ENCODE measurements at regions not wholly inside any gene's neighbourhood (a gene's known extent, or its start where the extent isn't known, plus 50 kb on each side); places are given as distances from the start of the nearest gene placed in this dataset.

- H3K4me3 ChIP-seq (ENCODE audit: control insufficient read depth, low read depth, low read length), result no peak overlapping the region
- TF ChIP-seq CTCF (IDR thresholded peaks at IDR 0.05; ENCODE audit: control insufficient read depth, insufficient read depth, low read depth, low read length, missing control alignments), result no peak
- no peak for DNase-seq (ENCODE audit: low read depth)
These were observed 272.6 kb downstream of the S1PR1 start for GRCh38 chr1:101509370-101509769.

GRCh38 chr1:101511202-101511891 is 274.5 kb downstream of the S1PR1 start:
- no peak for TF ChIP-seq CTCF (IDR thresholded peaks at IDR 0.05; ENCODE audit: control insufficient read depth, insufficient read depth, low read depth, low read length, missing control alignments)
- no peak for DNase-seq (ENCODE audit: low read depth)
- no peak overlapping the region for H3K4me3 ChIP-seq (ENCODE audit: control insufficient read depth, low read depth, low read length)

GRCh38 chr1:101520302-101520701 is 283.5 kb downstream of the S1PR1 start:
- DNase-seq (ENCODE audit: low read depth), result peak; percentile 3
- H3K4me3 ChIP-seq (ENCODE audit: control insufficient read depth, low read depth, low read length), result no peak overlapping the region
- TF ChIP-seq CTCF (IDR thresholded peaks at IDR 0.05; ENCODE audit: control insufficient read depth, insufficient read depth, low read depth, low read length, missing control alignments), result peak; percentile 75

- no peak overlapping the region for H3K4me3 ChIP-seq (ENCODE audit: control insufficient read depth, low read depth, low read length)
- no peak for TF ChIP-seq CTCF (IDR thresholded peaks at IDR 0.05; ENCODE audit: control insufficient read depth, insufficient read depth, low read depth, low read length, missing control alignments)
- DNase-seq (ENCODE audit: low read depth), result no peak
These were observed 285.7 kb downstream of the S1PR1 start for GRCh38 chr1:101522486-101522885.

GRCh38 chr1:101526813-101527212 is 290.0 kb downstream of the S1PR1 start:
- TF ChIP-seq CTCF (IDR thresholded peaks at IDR 0.05; ENCODE audit: control insufficient read depth, insufficient read depth, low read depth, low read length, missing control alignments), result no peak
- no peak for DNase-seq (ENCODE audit: low read depth)
- no peak overlapping the region for H3K4me3 ChIP-seq (ENCODE audit: control insufficient read depth, low read depth, low read length)

GRCh38 chr1:101532377-101532776 is 295.6 kb downstream of the S1PR1 start:
- no peak for TF ChIP-seq CTCF (IDR thresholded peaks at IDR 0.05; ENCODE audit: control insufficient read depth, insufficient read depth, low read depth, low read length, missing control alignments)
- DNase-seq (ENCODE audit: low read depth), result no peak
- H3K4me3 ChIP-seq (ENCODE audit: control insufficient read depth, low read depth, low read length), result no peak overlapping the region

All from AG09309 (cell line).